Activated naive CD8-positive, alpha-beta T cell treated with anti-CD3 and anti-CD28 coated beads, Interleukin-2, amount 50 U/mL, for 24 hours (primary cell): ENCODE measurements at regions not wholly inside any gene's neighbourhood (a gene's known extent, or its start where the extent isn't known, plus 50 kb on each side); places are given as distances from the start of the nearest gene placed in this dataset.
"Not testable (repeated sequence)": the region's sequence is repeated elsewhere in the genome, so short reads cannot be mapped to it uniquely, and the experiment has no call there.

Source experiments
- ATAC-seq: fragments of 150-1000 bp; cut with Tn5 transposase; one replicate; pipeline ENCODE4 v1.10.0; 2021
- DNase-seq: peaks from one replicate; pipeline ENCODE4 v3.0.0; 2021
- H3K27ac Mint-ChIP-seq: one replicate; pipeline ENCODE4 v1.8.0; 2021; ENCODE audit warnings: mild to moderate bottlenecking, mixed read lengths
- H3K27me3 Mint-ChIP-seq: one replicate; pipeline ENCODE4 v1.8.0; 2021; ENCODE audit warnings: mixed read lengths
- H3K36me3 Mint-ChIP-seq: one replicate; pipeline ENCODE4 v1.8.0; 2021; ENCODE audit warnings: low read depth, mixed read lengths
- H3K4me1 Mint-ChIP-seq: one replicate; pipeline ENCODE4 v1.8.0; 2021; ENCODE audit warnings: mixed read lengths
- H3K4me3 Mint-ChIP-seq: one replicate; pipeline ENCODE4 v1.8.0; 2021; ENCODE audit warnings: mild to moderate bottlenecking, moderate library complexity, mixed read lengths
- H3K9me3 Mint-ChIP-seq: one replicate; pipeline ENCODE4 v1.8.0; 2021; ENCODE audit warnings: mixed read lengths

DNA sequence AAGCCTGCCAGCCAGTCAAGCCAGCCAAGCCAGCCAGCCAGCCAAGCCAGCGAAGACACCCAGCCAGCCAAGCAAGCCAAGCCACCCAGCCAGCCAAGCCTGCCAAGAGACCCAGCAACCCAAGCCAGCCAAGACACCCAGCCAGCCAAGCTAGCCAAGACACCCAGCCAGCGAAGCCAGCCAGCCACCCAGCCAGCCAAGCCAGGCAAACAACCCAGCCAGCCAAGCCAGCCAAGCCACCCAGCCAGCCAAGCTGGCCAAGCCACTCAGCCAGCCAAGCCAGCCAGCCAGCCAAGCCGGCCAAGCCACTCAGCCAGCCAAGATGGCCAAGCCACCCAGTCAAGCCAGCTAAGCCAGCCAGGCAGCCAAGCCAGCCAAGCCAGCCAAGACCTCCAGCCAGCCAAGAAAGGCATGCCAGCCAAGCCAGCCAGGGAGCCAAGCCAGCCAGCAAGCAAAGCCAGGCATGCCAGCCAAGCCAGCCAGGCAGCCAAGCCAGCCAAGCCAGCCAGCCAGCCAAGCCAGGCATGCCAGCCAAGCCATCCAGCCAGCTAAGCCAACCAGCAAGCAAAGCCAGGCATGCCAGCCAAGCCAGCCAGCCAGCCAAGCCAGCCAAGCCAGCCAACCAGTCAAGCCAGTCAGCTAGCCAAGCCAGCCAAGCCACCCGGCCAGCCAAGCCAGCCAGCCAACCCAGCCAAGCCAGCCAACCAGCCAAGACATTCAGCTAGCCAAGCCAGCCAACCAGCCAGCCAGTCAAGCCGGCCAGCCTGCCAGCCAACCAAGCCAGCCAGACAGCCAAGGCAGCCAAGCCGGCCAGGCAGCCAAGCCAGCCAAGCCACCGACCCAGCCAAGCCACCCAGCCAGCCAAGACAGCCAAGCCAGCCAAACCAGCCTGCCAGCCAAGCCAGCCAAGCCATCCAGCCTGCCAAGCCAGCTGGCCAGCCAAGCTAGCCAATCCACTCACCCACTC lies 323.8 kb upstream of the PLGLB2 start:
- not testable (repeated sequence) for H3K9me3 Mint-ChIP-seq, H3K4me1 Mint-ChIP-seq, DNase-seq, H3K27ac Mint-ChIP-seq, ATAC-seq, H3K27me3 Mint-ChIP-seq, H3K36me3 Mint-ChIP-seq, H3K4me3 Mint-ChIP-seq

DNA sequence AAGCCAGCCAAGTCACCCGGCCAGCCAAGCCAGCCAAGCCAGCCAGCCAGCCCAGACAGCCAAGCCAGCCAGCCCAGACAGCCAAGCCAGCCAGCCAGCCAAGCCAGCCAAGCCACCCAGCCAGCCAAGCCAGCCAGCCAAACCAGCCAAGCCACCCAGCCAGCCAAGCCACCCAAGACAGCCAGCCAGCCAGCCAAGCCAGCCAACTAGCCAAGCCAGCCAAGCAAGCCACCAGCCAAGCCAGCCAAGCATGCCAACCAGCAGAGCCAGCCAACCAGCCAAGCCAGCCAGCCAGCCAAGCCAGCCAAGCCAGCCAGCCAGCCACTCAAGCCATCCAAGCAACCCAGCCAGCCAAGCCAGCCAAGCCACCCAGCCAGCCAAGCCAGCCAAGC lies 323.1 kb upstream of the PLGLB2 start:
- not testable (repeated sequence) for H3K36me3 Mint-ChIP-seq, DNase-seq, H3K27ac Mint-ChIP-seq

DNA sequence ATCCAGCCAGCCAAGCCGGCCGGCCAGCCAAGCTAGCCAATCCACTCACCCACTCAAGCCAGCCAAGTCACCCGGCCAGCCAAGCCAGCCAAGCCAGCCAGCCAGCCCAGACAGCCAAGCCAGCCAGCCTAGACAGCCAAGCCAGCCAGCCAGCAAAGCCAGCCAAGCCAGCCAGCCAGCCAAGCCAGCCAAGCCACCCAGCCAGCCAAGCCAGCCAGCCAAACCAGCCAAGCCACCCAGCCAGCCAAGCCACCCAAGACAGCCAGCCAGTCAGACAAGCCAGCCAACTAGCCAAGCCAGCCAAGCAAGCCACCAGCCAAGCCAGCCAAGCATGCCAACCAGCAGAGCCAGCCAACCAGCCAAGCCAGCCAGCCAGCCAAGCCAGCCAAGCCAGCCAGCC lies 322.7 kb upstream of the PLGLB2 start:
- not testable (repeated sequence) for H3K4me3 Mint-ChIP-seq, DNase-seq, H3K4me1 Mint-ChIP-seq, H3K36me3 Mint-ChIP-seq, H3K9me3 Mint-ChIP-seq, ATAC-seq, H3K27me3 Mint-ChIP-seq, H3K27ac Mint-ChIP-seq

More for the DNA sequence above, 323.1 kb upstream of the PLGLB2 start:
- H3K9me3 Mint-ChIP-seq, H3K4me3 Mint-ChIP-seq, H3K27me3 Mint-ChIP-seq, H3K4me1 Mint-ChIP-seq, ATAC-seq: not testable (repeated sequence)

DNA sequence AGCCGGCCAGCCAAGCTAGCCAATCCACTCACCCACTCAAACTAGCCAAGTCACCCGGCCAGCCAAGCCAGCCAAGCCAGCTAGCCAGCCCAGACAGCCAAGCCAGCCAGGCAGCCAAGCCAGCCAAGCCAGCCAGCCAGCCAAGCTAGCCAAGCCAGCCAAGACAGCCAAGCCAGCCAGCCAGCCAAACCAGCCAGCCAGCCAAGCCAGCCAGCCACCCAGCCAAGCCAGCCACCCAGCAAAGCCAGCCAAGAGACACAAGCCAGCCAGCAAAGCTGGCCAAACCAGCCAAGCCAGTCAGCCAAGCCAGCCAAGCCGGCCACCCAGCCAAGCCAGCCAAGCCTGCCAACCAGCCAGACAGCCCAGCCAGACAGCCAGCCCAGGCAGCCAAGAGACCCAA lies 322.2 kb upstream of the PLGLB2 start:
- not testable (repeated sequence) for H3K27ac Mint-ChIP-seq, DNase-seq, H3K27me3 Mint-ChIP-seq, H3K4me1 Mint-ChIP-seq, H3K9me3 Mint-ChIP-seq, H3K36me3 Mint-ChIP-seq, H3K4me3 Mint-ChIP-seq, ATAC-seq

GRCh38 chr2:87428452-87429130 lies 319.3 kb upstream of the PLGLB2 start:
- H3K27me3 Mint-ChIP-seq, H3K27ac Mint-ChIP-seq, H3K4me3 Mint-ChIP-seq, DNase-seq, H3K36me3 Mint-ChIP-seq, H3K4me1 Mint-ChIP-seq, H3K9me3 Mint-ChIP-seq, ATAC-seq: not testable (repeated sequence)

- H3K36me3 Mint-ChIP-seq, ATAC-seq, H3K27me3 Mint-ChIP-seq, H3K4me3 Mint-ChIP-seq, H3K27ac Mint-ChIP-seq, H3K9me3 Mint-ChIP-seq, H3K4me1 Mint-ChIP-seq, DNase-seq: not testable (repeated sequence)
Observed at GRCh38 chr2:87429206-87429930, 318.5 kb upstream of the PLGLB2 start.

DNA sequence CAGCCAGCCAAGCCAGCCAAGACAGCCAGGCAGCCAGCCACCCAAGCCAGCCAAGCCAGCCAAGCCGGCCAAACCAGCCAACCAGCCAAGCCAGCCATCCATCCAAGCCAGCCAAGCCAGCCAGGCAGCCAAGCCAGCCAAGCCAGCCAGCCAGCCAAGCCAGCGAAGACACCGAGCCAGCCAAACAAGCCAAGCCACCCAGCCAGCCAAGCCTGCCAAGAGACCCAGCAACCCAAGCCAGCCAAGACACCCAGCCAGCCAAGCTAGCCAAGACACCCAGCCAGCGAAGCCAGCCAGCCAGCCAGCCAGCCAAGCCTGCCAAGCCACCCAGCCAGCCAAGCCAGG lies 318.0 kb upstream of the PLGLB2 start:
- not testable (repeated sequence) for H3K4me3 Mint-ChIP-seq, H3K9me3 Mint-ChIP-seq, H3K36me3 Mint-ChIP-seq, H3K27ac Mint-ChIP-seq, ATAC-seq, DNase-seq, H3K4me1 Mint-ChIP-seq, H3K27me3 Mint-ChIP-seq

DNA sequence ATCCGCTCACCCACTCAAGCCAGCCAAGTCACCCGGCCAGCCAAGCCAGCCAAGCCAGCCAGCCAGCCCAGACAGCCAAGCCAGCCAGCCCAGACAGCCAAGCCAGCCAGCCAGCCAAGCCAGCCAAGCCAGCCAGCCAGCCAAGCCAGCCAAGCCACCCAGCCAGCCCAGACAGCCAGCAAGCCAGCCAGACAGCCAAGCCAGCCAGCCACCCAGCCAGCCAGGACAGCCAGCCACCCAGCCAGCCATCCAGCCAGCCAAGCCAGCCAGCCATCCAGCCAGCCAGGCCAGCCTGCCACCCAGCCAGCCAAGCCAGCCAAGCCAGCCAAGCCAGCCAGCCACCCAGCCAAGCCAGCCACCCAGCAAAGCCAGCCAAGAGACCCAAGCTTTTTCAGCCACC lies 316.8 kb upstream of the PLGLB2 start:
- not testable (repeated sequence) for H3K27me3 Mint-ChIP-seq, ATAC-seq, H3K9me3 Mint-ChIP-seq, H3K4me1 Mint-ChIP-seq, DNase-seq, H3K4me3 Mint-ChIP-seq, H3K27ac Mint-ChIP-seq, H3K36me3 Mint-ChIP-seq

GRCh38 chr2:87432711-87433453 lies 315.0 kb upstream of the PLGLB2 start:
- not testable (repeated sequence) for H3K36me3 Mint-ChIP-seq, H3K4me3 Mint-ChIP-seq, ATAC-seq, H3K9me3 Mint-ChIP-seq, DNase-seq, H3K27ac Mint-ChIP-seq, H3K27me3 Mint-ChIP-seq, H3K4me1 Mint-ChIP-seq

DNA sequence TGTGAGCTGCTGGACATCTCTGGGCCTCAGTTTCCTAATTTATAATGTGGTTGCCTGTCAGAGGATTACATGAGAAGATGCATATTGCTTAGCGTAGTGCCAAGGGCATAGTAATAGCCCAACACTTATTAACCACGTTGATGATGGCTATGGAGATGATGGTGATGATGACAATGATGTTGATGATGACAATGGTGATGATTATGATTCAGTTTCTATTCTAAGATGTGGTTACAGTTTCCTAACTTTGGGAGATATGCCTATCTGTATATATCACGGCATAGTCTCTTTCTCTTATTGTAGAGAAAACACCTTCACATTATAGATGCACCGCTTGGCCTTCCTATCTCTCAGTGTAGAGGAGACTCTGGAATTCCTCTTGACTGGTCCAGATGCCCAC lies 311.9 kb upstream of the PLGLB2 start:
- not testable (repeated sequence) for H3K36me3 Mint-ChIP-seq, H3K27ac Mint-ChIP-seq, DNase-seq, H3K9me3 Mint-ChIP-seq, H3K4me1 Mint-ChIP-seq, H3K4me3 Mint-ChIP-seq, H3K27me3 Mint-ChIP-seq
- ATAC-seq = peak; percentile 41

- not testable (repeated sequence) for H3K9me3 Mint-ChIP-seq, H3K36me3 Mint-ChIP-seq, ATAC-seq, H3K27ac Mint-ChIP-seq, H3K4me3 Mint-ChIP-seq, DNase-seq, H3K27me3 Mint-ChIP-seq
- H3K4me1 Mint-ChIP-seq = peaks cover 20% of the 10 kb centered on the region
Observed at GRCh38 chr2:87437701-87438260, 310.1 kb upstream of the PLGLB2 start.

DNA sequence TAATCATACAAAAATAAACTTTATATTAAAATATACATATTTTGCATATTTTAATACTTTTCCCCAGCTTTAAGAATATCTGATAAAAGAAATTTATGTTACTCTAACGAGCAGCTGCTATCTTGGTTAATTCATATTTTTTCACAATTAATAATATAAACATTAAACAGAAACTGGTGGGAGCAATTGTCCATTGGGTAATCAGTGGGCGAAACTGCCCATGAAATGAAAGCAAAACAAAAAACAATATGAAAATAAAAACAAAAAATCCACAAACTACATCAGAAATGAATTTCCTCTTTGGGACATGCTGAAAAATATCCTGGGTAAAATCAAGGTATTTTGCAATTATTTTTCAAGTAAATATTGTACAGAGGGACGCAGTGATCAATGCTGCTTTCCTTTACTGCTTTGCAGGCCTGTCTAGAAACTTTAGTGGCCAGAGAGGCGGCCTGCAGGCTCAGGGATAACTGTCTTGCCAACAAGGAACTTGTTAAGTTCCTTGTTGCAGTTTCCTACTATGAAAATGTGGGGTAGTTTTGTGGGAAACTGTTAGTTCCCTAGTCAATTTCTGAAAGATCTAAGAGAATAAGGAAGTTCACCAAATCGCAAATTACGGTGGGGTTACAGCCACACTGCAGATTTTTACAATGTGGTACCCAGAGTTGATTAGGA lies 309.0 kb upstream of the PLGLB2 start:
- not testable (repeated sequence) for H3K27ac Mint-ChIP-seq, H3K4me3 Mint-ChIP-seq, H3K9me3 Mint-ChIP-seq, H3K36me3 Mint-ChIP-seq, DNase-seq, H3K27me3 Mint-ChIP-seq, ATAC-seq
- peaks cover 28% of the 10 kb centered on the region for H3K4me1 Mint-ChIP-seq

DNA sequence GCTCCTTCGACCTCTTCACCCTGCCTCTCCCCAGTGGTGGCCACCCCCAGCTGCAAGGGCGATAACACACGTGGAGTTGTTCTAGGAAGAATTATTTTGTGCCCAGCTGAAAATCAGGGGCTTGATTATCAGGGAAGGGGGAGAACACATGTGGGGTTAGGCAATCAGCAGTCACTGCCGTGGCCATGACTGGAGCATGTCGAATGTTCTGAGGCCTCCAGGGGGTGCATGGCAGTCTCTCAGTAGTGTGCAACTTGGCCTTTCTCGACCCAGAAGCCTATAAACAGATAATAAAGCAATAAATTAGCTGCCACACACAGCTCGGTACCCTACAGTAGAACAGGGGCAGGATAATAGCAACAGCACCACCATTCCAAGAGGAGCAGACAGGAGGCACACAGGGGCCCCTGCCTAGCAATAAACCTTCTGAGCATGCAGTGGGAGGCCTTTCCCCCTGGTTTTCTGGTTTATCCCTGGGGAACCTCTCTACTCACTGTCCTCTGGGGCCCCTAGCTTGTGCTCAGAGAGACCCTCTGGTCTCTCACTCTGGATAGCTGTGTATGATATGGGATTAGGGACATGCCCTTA lies 308.2 kb upstream of the PLGLB2 start:
- not testable (repeated sequence) for H3K27ac Mint-ChIP-seq, DNase-seq, H3K4me3 Mint-ChIP-seq, H3K36me3 Mint-ChIP-seq, ATAC-seq, H3K9me3 Mint-ChIP-seq, H3K27me3 Mint-ChIP-seq
- peaks cover 32% of the 10 kb centered on the region for H3K4me1 Mint-ChIP-seq
